ENCODE measurements at regions not wholly inside any gene's neighbourhood (a gene's known extent, or its start where the extent isn't known, plus 50 kb on each side); places are given as distances from the start of the nearest gene placed in this dataset.

DNA sequence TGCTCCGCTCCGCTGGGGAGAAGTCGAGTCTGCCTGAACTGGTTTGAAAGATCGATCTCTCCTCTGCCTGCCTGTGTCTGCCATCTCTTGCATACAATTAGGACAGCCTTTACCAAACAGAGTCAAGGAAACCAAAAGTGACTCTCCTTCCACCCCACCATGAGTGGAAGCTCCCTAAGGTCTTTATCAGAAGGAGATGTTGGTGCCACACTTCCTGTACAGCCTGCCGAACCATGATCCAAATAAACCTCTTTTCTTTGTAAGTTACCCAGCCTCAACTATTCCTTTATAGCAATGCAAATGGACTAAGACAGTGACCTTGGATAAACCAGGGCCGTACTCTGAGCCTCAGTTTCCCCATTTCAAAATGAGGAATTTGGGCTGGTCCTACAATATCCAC, 106.3 kb upstream of the GDF10 start:
- DNase-seq = no peak

DNA sequence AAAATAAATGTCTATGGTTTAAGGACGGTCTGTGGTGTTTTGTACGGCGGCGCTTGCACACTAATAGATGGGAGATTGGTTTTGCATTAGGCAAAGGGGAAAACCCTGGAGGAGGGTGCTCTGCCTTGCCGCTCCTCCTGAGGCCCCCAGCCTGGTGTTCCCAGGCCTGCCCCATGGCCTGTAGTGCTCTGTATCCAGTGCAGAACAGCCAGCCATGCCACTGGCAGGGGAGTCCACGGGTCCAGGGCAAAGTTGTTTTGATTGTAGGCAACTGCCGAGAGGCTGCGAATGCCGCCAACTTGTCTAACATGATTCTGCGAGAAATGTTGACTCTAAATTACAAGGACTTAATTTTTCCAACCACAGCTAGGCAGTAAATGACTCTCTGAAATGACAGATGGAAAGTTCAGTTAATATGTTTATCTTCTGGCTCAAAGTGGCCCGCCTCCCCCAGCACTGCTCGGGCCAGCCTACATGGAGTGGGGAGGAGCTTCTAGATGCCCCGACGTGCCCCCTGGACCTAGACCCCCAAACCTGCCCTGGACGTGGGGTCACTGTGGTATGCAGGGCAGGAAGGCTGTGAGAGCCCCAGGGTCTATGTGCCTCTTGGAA, 104.6 kb upstream of the GDF10 start:
- no peak for DNase-seq

DNA sequence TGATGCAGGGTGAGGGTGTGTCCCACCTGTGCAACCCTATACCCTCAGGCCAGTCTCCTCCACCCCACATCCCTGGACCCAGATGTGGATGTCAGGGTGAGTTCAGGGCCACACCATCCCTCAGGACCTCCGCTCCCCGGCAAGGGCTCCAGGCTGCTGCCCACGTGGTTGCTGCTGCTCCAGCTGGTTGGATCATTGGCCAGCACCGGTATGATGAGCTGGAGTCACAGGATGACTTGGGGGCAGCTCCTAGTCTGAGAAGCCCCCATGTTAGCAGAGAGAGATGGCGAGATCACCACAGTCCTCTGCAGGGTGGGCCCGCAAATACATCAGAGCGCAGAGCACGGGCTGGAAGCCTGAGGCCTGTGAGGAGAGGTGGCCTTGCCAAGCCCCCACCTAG, 103.3 kb upstream of the GDF10 start:
- no peak for DNase-seq

DNA sequence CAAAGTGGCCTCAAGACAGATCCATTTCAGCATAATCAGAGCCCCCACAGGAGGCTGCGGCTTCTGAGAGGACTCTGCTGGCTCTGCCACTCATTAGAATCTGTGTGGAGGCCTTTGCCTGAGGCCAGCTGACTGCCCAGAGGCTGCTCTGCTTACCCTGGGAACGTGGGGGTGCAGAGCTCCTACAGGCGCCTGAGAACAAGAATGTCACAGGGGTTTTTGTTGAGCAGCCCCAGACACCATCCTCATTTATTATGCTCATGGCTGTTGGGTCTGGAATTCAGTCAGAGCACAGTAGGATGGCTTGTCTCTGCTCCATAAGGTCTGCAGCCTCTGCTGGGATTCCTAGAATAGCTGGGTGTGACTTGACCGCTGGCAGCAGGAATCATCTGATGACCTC, 101.8 kb upstream of the GDF10 start:
- DNase-seq = no peak

DNA sequence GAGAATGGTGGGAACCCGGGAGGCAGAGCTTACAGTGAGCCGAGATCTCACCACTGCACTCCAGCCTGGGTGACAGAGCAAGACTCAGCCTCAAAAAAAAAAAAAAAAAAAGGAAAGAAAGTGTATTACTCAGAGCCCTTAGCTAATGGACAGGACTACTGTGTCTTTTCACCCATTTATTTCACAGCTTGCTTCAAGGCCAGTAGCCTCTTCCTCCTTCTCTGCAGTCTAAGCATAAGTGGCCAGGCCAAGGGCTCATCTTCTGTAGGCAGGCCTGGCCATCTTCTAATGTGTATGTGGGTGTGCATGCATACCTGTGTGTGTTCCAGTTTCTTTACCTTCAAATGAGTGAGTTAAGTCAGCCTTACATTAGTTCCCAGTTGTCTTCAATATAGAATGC, 94.8 kb upstream of the GDF10 start:
- no peak for DNase-seq

DNA sequence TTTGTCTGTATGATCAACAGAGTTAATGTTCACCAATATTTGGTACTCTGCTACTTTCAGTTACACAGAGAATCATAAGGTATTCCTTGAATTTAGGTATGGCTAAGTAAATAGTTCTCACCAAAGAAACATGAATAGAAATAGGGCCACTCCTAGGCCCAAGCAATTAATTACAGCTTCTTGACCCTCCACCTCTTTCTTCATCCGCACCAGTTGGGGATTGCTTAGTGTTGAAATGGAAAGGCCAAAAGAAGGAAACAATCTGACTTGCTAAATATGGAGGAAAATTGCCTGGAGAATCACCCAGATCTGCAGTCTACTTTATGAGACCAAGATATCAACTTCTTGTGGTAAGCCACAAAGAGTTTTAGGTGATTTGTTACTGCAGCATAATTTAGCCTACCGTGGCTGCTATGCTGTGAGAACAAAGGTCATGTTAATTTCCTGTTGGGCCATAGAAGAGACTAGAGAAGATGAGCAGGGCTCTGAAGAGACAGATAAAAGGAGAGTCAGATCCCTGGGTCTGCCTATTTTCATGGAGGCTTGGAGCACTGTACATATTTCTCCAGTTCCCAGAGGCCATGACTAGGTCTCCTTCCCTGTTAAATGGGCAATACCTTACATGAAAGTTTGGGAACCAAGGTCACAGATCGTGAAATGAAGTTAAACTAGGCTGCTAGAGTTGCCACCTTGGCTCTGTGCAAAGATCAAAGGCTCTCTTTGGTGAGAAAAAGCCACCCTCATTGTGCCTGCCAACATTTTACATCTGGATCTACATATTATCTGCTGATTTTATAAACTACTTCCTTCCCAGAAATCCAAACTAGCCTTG, 93.3 kb upstream of the GDF10 start:
- no peak for DNase-seq

DNA sequence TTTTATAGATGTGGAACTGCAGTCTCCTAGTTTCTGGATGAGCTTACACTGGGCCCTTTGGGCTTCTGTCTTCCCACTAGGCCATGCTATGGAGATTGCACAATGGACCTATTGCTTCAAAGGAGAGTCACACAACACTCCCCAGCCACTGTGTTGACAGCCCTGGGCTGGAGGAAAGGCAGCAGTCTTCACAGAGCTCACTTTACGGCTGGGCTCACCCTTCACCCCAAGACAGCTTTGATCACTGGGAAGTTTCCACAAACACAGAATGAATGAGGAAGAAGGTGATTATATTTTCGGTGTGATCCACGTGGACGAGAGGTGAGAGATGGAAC, 92.7 kb upstream of the GDF10 start:
- DNase-seq = no peak

DNA sequence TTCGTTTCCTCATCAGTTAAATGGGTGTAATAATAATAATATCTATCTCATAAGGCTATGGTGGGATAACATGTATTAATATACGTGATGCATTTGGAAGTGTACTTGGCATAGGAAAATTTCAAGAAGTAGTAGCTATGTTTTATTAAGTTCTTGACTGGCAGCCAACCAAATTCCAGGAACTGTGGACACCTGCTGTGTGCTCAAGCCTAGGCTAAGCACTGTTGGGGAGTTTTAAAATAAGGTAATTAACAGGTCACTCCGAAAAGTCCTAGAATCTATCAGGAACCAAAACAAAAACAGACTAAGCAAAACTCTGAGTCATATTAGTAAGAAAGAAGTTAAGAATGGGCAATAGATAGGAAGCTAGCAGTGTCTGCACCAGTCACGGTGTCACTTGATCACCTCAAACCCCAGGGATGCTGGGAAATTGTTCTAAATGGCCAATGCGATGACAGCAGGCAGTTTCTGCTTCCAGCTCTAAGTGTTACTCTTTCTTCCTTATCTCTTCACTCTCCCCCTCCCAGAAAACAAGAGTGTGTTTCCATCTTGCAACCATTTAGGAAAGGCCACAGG, 92.0 kb upstream of the GDF10 start:
- DNase-seq = no peak

DNA sequence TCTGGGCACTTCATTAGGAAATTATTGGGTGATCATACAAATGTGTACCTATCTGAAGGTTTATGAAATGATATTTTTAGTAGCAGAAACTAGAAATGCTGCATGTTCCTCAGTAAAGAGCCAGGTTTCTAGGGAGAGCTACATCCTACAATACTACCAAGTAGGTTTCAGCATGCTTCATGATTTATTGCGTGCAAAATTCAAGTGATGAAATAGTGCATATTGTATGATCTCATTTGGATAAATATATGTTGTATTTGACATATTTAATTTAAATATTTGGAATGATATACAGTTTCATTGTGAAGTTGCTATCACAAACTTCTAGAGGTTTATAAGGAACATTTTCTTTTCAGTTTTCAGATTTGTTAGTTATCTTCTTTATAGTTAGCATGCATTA, 90.5 kb upstream of the GDF10 start:
- no peak for DNase-seq

DNA sequence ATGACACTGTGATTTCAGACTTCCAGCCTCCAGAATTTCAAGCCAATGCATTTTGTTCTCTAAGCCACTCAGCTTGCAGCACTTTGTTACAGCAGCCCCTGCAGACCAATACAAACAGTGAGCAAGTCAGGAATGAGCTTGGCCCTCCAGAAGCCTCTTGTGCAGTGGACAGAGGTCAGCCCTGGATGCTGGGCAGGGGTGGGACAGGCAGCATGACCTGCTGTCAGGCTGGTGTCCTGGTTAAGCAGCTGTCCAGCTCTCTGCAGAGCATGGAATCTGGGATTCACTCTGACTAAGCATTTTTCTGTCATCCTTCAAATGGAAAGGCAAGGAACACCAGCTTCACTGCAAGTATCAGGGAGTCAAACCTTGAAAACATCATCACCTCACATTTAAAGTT, 85.5 kb upstream of the GDF10 start:
- DNase-seq = no peak

DNA sequence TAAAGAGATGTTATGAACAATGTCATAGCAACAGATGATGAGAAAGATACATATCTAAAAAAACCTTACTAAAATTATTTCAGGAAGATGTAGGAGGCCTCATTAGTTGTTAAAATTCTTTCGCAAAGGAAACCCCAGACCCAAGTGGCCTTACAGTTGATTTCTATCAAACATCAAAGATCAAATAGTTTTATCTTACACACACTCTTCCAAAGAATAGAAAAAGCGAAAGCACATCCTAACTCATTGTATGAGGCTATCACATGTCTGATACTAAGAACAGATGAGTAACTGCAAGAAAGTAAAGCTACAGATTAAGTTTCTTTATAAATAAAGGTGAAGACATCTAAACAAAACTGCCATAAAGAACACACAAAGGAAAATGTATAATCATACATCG, 82.9 kb upstream of the GDF10 start:
- DNase-seq = no peak

DNA sequence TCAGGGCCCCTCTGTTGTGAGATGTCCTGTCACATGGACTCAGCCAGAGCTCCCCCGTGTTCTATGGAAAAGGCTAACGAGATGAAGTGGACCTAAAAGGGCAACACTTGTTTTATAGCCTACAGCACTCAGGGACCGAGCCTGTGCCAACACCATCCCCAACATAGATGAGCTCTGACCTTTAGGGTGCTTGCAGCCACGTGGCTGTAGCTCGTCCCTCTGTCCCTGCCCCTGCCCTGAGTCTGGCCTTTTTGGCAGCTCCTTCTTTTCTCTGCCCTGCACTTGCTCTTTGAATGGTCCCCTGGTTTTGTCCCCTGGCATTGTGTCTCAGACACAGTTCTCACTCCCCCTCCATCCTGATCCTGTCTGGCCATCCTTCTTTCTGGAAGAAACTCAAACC, 81.2 kb upstream of the GDF10 start:
- no peak for DNase-seq

DNA sequence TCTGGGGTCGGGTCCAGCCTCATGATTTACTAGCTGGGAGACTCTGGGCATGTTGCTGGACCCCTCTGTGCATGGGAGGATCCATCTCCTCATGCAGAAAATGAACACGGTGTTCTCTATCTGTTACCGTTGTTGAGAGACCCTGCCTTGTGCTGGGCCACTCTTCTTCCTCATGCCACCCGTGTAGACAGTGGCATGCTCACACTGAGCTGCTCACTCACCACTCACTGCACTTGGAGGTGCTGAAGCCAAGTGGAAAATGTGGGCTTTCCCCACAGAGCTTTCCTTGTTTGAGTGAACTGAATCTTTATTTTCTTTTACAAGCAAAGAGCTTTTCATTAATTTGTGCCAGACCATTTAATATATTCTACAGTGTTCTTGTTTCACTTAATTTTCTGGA, 77.5 kb upstream of the GDF10 start:
- no peak for DNase-seq

DNA sequence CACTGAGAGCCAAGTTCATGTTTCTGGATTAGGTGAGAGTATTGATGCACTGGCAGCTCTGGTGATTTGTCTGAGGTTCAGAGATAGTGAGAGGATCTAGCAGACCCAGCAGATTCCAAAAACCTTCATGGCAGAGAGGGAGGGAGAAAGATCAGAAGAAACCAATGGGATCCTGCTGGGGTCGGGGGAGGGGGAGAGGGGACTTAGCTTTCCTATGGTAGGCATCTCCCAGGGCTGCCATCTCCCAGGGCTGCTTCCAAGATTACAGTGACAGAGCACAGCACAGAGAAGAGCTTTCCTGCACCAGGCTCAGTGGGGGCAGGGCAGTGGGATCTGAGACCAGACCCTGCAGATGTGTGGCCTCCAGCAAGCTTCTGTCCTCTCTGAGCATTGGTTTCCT, 76.8 kb upstream of the GDF10 start:
- no peak for DNase-seq

DNA sequence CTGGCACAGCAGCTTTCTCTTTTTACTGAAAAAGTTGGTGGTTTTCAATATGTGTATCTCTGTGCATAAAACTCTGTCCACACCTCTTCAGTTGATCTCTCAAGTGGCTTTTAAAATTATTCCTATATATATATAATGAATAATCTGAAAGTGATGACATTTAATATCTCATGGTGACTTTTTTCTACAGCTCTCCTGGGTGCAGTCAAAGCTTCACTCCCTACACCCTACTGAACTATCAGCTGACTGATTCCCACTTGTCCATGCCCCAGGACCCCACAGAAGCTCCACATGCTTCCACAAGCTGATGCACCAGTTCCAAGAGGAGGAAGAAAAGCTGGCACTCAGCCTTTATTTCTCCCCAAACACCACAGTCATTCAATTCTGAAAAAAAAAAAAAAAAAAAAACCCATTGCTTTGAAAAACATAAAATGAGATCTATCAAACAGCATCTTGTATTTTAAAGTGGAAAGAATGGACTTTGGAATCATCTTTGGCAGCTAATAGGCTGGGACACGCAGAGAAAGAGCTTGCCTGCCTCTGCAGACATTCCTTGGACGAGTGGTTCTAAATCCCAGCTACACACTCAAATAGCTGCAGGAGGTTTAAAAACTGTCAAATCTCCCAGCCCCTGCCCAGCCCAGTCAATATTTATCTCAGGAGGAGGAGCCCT, 75.3 kb upstream of the GDF10 start:
- DNase-seq = no peak

DNA sequence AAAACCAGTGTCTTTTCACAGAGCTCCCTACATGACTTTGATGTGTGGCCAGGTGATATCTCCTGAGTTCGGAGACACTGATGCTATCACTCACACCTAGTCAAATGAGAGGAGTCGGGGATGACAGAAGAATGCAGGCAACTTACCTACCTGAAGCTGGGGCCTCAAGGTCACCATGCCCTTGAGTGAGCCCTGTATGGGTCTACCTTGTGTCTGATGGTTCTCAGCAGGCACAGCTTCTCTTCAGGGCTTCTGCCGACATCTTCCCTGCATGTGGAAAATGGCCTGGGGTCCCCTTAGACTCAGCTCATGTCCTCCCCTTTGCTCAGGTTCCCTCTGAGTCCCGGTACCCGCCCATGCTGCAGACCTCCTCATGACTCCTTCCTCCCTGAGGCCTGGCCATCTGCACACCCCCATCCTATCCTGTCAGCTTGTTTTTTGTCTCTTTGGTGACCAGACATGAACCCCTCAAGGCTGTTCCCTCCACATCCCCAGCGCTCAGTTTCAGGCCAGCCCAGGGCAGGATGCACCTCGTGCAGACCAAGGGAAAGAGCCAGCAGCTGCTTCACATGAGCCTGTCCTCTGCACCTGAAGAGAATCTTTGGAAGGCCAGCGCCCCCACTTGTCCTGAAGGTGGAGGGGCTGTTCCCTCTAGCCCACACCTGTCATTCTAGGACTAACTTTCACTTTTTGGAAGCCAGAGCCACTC, 74.6 kb upstream of the GDF10 start:
- no peak for DNase-seq

DNA sequence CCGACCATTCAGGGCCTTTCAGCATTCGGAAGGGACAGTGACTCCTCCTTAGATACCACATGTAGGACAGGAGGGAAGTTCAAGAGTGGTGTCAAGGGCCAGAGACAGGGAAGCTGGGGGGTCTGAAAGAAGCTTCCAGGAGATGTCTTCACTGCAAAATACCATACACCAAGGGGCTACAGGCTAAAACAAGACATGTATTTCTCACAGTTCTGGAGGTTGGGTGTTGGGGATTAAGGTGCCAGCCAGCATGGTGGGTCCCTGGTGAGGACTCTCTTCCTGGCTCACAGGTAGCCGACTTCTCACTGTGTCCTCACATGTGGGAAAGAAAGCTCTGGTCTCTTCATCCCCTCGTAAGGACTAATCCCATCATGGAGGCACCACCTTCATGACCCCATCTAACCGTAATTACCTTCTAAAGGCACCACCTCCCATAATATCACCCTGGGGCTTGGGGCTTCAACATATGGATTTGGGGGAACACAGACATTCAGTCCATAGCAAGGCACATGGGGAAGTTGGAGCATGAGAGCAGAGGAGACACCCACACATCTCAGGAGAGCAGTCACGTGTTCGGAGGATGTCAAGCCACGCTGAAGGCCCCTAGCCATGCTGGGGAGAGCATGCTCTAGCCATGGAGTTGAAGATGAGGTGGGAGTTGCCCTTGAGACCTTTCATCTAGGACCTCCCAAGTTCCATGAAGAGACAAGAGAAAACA, 73.9 kb upstream of the GDF10 start:
- no peak for DNase-seq

DNA sequence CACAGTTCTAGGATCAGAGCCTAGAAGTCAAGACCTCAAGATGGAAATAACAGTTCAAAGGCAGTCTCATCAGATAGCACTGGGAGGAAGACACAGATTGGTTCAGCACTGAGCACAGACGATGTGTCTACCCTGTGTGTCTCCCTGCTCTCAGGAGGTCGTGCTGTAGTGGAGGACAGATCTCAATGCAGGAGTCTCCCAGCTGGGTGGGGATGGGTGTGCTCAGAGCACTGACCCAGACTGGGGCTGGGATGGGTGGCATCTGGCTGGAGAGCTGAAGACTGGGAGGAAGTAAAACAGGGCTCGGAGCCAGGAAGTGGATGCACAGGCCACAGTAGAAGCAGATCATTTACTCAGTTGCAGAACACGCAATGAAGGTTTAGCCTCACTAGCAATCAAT, 69.5 kb upstream of the GDF10 start:
- no peak for DNase-seq

DNA sequence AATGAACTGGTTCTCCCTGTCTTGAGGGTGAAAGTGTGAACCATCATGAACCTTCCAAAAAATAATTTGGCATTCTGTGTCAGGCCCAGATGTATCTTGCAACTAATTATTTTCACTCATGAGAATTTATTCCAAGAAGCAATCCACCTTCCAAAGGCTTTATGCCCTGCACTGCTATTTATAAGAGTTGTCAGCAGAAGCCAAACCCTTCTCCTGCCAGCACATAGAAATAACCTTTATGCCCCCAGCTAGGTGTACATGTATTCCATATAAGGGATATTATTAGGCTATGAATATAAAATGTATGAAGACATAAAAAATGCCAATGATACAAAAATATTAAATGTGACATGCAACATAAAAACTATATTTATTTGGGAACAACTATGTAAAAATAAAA, 69.0 kb upstream of the GDF10 start:
- no peak for DNase-seq

DNA sequence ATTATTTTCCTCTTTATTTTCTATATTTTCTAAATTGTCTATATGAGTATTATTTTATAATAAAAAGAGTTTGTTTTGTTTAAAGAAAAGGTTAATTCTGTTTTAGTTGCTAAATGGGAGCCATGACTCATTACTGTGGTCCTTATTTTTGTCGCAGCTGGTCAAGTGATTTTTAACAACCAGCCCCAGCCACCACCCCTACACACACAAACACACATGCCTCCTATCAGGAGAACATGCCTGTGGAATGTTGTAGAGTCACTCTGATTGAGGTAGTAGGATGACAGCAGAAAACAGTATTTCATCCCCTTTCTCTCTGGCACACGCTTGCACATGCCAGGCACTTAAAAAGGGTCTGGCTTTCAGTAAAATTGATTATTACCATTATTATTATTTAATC, 68.6 kb upstream of the GDF10 start:
- DNase-seq = no peak

DNA sequence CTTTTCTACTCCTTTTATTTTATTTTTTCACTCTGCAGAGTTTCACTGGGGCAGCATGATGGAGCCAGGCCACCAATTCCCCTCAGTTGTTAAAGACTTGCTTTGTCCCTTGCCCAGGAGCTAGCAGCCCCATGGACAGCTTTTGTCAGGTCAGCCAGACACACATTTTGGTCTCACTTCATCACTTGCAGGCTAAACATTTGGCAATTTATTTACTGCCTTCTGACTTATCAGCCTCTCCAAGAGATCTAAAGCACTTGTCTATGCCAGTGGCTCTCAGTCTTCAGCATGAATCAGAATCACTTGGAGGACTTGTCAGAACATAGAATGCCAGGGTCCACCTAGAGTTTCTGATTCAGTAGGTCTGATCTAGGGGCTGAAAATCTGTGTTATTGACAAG, 66.4 kb upstream of the GDF10 start:
- DNase-seq = no peak

DNA sequence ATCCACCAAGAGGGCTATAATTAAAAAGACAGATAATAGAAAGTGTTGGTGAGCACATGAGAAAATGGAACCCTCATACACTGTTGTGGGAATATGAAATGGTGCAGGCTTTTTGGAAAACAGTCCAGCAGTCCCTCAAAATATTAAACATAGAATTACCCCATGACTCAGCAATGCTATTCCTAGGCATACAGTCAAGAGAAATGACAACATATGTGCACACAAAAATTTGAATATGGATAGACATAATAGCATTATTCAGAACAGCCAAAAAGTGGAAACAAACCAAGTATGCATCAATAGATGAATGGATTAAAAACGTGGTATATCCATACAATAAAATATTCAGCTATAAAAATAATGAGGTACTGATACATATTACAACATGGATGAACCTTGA, 64.5 kb upstream of the GDF10 start:
- no peak for DNase-seq
